HG03457 (cell line): ENCODE measurements at regions not wholly inside any gene's neighbourhood (a gene's known extent, or its start where the extent isn't known, plus 50 kb on each side); places are given as distances from the start of the nearest gene placed in this dataset.

Source experiments
- ATAC-seq: cut with Tn5 transposase; IDR thresholded peaks from one replicate; pipeline ENCODE4 v1.9.1; 2021; ENCODE audit warnings: moderate number of reproducible peaks; ENCODE audit not compliant: unreplicated experiment

GRCh38 chr7:116443646-116444045 is 55.9 kb upstream of the CAV2 start:
- ATAC-seq: no peak

- ATAC-seq: no peak
Measured at GRCh38 chr7:116445447-116446211, 53.9 kb upstream of the CAV2 start.

- ATAC-seq: no peak
Measured at GRCh38 chr7:116446212-116446855, 53.2 kb upstream of the CAV2 start.

GRCh38 chr7:116447436-116447835 is 52.1 kb upstream of the CAV2 start:
- ATAC-seq: no peak

- no peak for ATAC-seq
Measured at GRCh38 chr7:116447966-116448839, 51.3 kb upstream of the CAV2 start.

- ATAC-seq: no peak
Measured at GRCh38 chr7:116449441-116449840, 50.1 kb upstream of the CAV2 start.
